K562 (cell line): ENCODE measurements at regions not wholly inside any gene's neighbourhood (a gene's known extent, or its start where the extent isn't known, plus 50 kb on each side); places are given as distances from the start of the nearest gene placed in this dataset.

ENCODE experiments used
- C11orf30 ChIP-seq: fragments of 450-650 bp; IDR thresholded peaks from 2 replicates; pipeline ENCODE4 v1.6.1; 2016; ENCODE audit warnings: low read depth, mild to moderate bottlenecking
- CHD7 ChIP-seq: fragments of 200-600 bp; sonication (generic); IDR thresholded peaks from one replicate; pipeline ENCODE4 v1.6.1; 2012; ENCODE audit warnings: mild to moderate bottlenecking, low read depth, low read length, inconsistent platforms
- COPS2 ChIP-seq: fragments of 450-650 bp; conservative IDR thresholded peaks from 2 replicates; pipeline ENCODE4 v1.6.1; 2016; ENCODE audit warnings: mild to moderate bottlenecking, moderate library complexity
- MXI1 ChIP-seq: IDR thresholded peaks from 2 replicates; pipeline ENCODE4 v1.6.1; 2011; ENCODE audit warnings: low read depth, mild to moderate bottlenecking, improper control_type of control experiment, low read length
- POLR2G ChIP-seq: fragments of 200-400 bp; formaldehyde crosslinking; IDR thresholded peaks from 2 replicates; pipeline ENCODE4 v1.6.1; 2017; ENCODE audit warnings: low read depth, mild to moderate bottlenecking, antibody characterized with exemption, low read length, moderate library complexity
- RFX1 ChIP-seq: fragments of 450-650 bp; IDR thresholded peaks from 2 replicates; pipeline ENCODE4 v1.6.1; 2016; ENCODE audit warnings: mild to moderate bottlenecking, moderate library complexity
- SOX6 ChIP-seq: fragments of 450-650 bp; IDR thresholded peaks from 2 replicates; pipeline ENCODE4 v1.6.1; 2014; ENCODE audit warnings: mild to moderate bottlenecking
- SPI1 ChIP-seq: IDR thresholded peaks from 2 replicates; pipeline ENCODE4 v1.6.1; 2011; ENCODE audit warnings: low read depth, low read length, control low read depth, borderline replicate concordance
- SRF ChIP-seq, 2 experiments: fragments of 250-450, 450-650 bp in 1 of 2; sonication (Bioruptor Pico) in 1 of 2; sonication (generic) in 1 of 2; formaldehyde crosslinking; IDR thresholded peaks; 2 replicates each; pipeline versions ENCODE4 v1.5.0 to v1.5.1; 2020 to 2022; ENCODE audit warnings: mild to moderate bottlenecking in 1 of 2, missing genetic modification reagents in 1 of 2
- SRSF9 ChIP-seq: fragments of 200-400 bp; formaldehyde crosslinking; IDR thresholded peaks from 2 replicates; pipeline ENCODE4 v1.6.1; 2017; ENCODE audit warnings: low read depth, low read length, borderline replicate concordance
- ZBTB1 ChIP-seq: sonication (generic); formaldehyde crosslinking; IDR thresholded peaks from 2 replicates; pipeline ENCODE4 v1.8.1; 2023; ENCODE audit warnings: missing genetic modification reagents, low read depth, mild to moderate bottlenecking, borderline replicate concordance
- ZSCAN29 ChIP-seq: fragments of 450-650 bp; IDR thresholded peaks from 2 replicates; pipeline ENCODE4 v1.6.1; 2017
- TF ChIP-seq, protein P1 (sequence below), 2 experiments: fragments of 450-650 bp; IDR thresholded peaks; 2 replicates each; pipeline ENCODE4 v1.6.1; 2016
- TF ChIP-seq, protein P2 (sequence below): sonication (generic); formaldehyde crosslinking; IDR thresholded peaks from 2 replicates; pipeline ENCODE4 v1.8.1; 2023; ENCODE audit warnings: mild to moderate bottlenecking, missing genetic modification reagents, moderate library complexity

- TF ChIP-seq CHD7 (no peak), COPS2 (no peak), POLR2G (peak; percentile 87), C11orf30 (0 out of 2 replicates have a peak, but pooled peaks have one; percentile 13), MXI1 (no peak), SPI1 (peak; percentile 57; the same call in 1 of the 2 replicates), ZSCAN29 (no peak), SRF (CRISPR knock-in tag; IDR thresholded peaks at IDR 0.05) (peak in 1 of 2 experiments; percentile 46; a peak in 2 of 4 replicates), SRSF9 (no peak), SOX6 (no peak), RFX1 (no peak), ZBTB1 (CRISPR knock-in tag) (no peak)
- TF ChIP-seq, protein P1, sequence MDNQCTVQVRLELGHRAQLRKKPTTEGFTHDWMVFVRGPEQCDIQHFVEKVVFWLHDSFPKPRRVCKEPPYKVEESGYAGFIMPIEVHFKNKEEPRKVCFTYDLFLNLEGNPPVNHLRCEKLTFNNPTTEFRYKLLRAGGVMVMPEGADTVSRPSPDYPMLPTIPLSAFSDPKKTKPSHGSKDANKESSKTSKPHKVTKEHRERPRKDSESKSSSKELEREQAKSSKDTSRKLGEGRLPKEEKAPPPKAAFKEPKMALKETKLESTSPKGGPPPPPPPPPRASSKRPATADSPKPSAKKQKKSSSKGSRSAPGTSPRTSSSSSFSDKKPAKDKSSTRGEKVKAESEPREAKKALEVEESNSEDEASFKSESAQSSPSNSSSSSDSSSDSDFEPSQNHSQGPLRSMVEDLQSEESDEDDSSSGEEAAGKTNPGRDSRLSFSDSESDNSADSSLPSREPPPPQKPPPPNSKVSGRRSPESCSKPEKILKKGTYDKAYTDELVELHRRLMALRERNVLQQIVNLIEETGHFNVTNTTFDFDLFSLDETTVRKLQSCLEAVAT (IDR thresholded peaks at IDR 0.05) = no peak
- TF ChIP-seq, protein P2, sequence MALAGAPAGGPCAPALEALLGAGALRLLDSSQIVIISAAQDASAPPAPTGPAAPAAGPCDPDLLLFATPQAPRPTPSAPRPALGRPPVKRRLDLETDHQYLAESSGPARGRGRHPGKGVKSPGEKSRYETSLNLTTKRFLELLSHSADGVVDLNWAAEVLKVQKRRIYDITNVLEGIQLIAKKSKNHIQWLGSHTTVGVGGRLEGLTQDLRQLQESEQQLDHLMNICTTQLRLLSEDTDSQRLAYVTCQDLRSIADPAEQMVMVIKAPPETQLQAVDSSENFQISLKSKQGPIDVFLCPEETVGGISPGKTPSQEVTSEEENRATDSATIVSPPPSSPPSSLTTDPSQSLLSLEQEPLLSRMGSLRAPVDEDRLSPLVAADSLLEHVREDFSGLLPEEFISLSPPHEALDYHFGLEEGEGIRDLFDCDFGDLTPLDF (CRISPR knock-in tag) = peak; percentile 61; the same call in 1 of the 2 replicates
Observed at GRCh38 chr20:30376767-30377658, 880.5 kb upstream of the DEFB115 start (continued).
